T follicular helper cell (primary cell): ENCODE measurements at regions not wholly inside any gene's neighbourhood (a gene's known extent, or its start where the extent isn't known, plus 50 kb on each side); places are given as distances from the start of the nearest gene placed in this dataset.
"Not testable (repeated sequence)": the region's sequence is repeated elsewhere in the genome, so short reads cannot be mapped to it uniquely, and the experiment has no call there.

ENCODE experiments used
- DNase-seq: peaks from one replicate; pipeline ENCODE4 v3.0.0-alpha.2; 2020; ENCODE audit warnings: low read depth

DNA sequence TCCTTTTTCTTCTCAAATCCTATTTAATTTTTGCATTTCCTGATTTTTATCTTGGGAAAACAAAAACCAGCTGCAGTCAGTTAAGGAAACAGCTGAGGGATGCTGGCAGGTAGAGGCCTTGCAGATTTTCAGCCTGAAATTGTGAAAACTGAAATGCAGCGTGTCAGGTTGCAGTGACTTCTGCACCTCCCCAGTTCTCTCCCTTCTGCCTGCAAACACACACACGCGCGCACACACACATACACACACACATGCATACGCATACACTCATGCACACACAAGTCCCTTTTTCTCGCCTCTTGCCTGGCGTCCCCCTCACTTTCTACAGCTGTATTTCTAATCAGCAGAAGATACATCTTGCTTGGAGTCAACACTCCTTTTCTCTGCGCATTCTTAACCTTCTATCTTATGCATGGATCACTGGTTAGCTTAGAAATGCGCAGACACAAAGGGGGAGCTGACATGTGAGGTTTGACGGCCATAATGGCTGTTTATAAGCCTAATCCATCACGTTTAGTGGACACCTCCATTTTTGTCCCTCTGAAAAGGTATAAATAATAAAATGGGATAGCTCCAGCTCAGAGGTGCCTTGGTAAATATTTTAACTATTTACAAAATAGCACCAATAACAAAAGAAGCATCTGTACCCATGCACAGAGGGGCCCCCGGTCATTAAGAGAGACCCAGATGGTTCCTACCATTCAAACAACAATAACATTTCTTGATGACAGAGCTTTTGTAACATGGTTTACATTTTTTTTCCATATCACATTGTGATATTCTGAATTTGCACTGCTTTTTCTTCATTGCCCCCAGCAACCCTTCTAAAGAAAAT is 392.1 kb upstream of the SALL1 start:
- no peak for DNase-seq

DNA sequence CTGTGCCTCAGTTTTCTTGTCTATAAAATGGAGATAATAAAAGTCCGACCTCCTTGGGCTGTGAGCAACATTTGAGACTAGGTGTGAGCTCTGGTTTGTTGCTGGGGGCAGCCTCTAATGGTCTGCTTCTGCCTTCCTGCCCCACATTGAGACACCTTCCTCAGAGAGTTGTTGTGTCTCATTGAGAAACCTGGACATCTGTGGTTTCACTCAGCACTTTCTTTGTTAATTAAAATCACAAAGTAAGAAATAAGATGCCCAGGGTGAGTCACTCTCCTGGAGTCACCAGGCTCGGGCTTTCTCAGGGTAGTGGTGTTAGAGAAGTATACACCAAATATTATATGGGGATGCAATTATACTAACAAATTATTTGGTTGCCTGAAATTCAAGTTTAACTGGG is 389.2 kb upstream of the SALL1 start:
- DNase-seq: no peak

DNA sequence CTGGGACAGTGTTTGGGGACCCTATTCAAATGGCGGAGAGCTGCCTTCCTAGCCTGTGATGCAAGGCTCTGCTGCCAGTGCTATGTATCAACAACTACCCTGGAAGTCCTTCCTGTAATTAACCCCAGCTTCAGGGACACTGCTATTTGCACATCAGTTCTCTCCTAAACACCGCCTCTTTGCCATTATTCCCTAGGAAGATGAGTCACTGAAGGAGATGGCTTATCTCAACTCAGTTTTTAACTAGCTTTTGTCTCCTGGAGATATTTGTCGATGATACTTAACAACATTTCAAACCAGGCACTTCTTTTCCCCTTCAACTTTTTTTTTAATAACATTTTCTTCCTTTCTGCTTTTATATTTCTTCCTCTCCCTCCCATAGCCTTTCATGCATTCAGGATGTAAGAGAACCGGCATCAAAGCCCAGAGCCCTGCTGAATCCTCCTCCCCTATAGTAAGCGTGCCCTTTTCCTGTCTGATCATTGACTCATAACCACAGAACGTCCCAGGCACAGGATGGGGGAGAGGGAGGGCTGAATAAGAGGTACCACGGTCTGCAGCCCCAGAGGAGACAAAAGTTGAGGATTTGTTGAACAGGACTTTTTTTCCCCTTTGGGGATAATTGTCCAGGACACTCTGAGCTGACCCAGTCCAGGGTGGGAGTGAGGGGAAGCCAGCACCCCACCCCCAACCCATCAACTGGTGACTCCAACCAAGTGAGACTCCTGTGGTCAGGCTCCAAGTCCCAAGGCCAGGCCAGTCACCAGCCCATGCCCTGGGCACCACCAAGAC is 387.8 kb upstream of the SALL1 start:
- no peak for DNase-seq

DNA sequence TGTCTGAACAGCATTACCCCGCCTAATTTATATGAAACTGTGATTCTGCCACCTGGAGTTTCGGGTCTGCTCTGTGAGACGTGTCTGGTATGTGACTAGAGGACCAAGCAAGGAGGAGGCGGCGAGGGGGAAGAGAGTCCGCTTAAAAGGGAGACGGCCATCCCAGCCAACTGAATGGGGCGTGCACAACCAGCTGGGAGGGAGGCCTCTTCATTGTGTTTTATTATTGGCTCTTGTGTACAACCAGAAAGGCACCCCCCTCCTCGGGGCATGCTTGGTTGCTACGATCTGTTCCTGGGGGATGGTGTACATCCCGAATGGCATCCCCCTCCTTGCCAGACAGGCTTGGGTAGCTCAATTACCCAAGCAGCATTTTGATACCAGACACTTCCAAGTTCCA is 384.5 kb upstream of the SALL1 start:
- DNase-seq: no peak

DNA sequence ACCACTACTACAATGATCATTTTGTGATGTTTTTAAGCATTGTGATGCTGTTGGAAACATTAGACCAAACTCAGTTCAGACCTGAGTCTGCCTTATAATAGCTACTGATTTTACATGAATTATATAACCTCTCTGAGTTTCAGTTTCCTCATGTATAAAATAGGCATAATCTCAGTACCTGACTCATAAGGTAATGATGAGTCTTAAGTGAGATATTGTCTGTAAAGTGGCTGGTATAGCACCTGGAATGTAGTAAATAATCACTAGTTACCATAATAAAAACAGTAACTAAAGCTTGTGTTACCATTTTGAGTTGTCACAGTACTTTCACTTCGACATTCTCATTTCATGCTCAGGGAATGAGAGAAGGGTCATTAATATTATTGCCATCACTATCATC is 381.5 kb upstream of the SALL1 start:
- no peak for DNase-seq

DNA sequence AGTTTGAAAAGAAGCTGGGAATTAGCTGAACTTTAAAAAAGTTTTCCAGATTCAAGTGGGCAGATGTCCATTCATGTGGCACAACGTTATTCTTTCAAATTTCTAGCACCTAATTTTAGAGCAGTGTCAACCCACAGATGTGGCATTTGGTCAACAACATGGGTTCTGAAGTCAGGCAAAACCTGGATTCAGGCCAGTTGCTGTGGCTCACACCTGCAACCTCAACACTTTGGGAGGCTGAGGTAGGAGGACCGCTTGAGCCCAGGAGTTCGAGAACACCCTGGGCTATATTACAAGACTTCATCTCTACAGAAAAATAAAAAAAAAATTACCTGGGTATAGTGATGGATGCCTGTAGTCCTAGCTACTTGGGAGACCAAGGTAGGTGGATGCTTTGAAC is 380.2 kb upstream of the SALL1 start:
- DNase-seq: no peak

DNA sequence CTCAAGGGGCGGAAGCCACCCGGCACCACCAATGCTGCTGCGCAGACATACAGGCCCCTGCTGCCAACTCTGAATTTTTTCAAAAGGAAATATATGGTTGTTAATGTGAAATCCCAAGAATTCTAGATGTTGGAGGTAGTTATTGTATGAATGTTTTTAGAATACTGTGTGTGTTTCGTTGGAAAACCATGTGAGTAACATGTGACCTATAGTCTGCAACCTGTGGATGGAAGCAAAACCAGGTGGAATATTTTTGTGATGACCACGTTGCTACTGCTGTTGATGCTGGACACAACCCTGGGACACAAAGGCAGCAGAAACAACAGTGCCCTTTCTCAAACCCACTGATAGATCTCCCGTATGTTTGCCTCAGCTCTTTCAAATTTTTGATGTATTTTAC is 376.3 kb upstream of the SALL1 start:
- DNase-seq: no peak

DNA sequence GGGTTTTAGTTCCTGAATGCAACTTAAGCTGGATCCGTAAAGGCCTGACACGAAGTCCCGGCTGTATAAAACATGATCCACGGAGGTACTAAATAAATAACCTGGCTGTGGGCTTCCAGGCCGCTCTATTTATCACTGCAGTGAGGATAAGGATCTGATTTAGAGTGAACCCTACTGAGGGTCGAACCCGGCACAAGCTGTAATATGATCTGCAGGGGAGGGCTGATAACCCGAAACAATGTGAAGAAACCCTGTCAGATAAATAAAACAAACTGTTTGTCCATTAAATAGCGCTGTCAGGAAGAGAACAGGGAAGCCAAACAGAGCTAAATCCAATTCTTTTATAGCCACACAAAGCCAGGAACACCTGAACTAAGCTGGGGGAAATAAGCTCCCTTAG is 375.6 kb upstream of the SALL1 start:
- DNase-seq: no peak

DNA sequence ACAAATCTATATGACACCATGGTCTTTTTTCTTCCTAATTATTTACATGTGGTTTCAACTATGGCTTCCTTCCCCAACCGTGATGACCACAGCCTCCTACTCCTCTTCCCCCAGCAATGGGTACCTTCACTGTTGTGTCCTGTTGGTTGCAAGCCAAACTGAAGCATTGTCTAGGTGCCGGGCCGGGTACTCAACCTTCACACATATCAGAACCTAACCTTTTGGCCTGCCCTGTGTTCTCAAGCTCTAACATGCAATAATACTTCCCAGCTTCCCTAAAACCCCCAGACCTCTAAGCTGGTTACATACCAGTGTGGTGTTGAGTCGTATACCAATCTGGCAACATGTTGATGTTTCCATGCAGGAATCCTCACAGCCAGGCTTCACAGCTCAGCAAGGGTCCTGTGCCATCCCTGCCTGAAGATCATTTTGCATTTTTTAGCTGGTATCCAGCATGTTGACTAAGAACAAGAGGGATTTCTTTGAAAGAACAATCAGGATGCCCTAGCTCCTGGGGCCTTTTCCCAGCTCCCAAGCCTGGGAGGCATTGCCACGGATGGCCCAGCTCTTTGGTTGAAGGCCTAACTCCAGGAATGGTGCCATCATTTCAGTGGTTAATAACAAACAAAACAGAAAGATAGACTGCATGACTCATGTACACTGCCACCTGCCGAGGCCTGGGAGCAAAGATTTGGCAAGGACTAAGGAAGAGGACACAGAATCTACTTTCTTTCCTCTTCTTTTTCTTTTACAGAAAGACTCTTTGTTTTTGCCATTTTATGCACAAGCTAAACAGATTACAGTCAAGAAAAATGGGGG is 373.7 kb upstream of the SALL1 start:
- DNase-seq: no peak

DNA sequence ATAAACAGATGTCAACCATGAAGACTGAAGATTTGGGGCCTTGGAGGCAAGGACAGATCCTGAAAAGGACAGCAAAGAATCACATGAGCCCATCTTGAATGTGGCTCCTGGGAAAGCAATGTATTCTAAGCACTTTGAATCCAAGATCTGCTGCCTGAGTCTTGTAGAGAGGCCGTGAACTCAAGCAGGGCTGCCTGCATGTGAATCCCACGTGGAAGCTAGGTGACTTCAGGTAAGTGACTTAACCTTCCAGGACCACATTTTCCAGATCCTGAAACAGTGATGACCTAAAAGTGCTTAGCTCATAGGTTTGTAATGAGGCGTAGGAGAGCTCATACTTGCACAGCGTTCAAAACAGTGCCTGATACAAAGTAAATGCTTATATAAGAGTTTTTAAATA is 373.0 kb upstream of the SALL1 start:
- DNase-seq: no peak

DNA sequence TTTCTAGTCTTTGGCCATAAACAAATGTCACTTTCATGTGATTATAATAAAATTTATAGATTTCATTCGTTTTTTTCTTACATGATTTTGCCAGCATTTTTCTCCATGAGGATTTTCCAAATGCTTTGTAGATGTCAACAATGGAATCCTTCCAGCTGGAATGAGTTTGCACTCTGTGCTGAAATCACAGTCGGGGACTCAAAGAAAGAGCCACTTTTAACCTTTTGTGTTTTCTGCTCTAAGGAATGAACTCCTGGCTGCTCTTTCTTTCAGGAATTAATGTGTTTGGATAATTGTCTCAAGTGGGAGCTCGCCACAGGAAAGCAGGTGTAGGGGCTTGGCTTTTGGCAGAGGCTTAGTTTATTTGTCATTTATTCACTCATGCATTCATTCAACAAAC is 372.3 kb upstream of the SALL1 start:
- no peak for DNase-seq

DNA sequence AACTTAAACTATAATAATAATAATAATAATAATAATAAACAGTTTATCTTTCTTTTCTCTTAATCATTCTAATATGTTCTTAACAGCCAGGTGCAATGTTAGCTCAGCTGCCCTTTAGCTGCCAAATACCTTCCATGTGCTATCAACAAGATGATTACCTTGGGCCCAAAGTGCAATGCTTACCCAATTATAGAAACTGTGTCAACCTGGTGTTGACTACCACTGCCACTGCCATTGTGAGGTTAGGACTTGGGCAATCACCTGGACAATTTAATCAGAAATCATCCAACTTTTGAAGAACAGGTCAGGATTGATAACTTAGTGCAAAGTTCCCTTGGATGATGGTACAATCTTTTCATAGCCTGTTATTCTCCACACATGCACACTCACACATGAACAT is 371.8 kb upstream of the SALL1 start:
- DNase-seq: no peak

DNA sequence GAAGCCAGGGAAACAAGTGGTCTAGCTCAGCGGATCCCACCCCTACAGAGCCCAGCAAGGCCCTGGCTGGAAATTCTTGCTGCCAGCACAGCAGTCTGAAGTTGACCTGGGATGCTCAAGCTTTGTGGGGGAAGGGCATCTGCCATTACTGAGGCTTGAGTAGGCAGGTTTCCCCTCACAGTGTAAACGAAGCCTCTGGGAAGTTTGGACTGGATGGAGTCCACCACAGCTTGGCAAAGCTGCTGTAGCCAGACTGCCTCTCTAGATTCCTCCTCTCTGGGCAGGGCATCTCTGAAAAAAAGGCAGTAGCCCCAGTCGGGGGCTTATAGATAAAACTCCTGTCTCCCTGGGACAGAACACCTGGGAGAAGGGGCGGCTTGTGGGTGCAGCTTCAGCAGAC is 365.9 kb upstream of the SALL1 start:
- not testable (repeated sequence) for DNase-seq

DNA sequence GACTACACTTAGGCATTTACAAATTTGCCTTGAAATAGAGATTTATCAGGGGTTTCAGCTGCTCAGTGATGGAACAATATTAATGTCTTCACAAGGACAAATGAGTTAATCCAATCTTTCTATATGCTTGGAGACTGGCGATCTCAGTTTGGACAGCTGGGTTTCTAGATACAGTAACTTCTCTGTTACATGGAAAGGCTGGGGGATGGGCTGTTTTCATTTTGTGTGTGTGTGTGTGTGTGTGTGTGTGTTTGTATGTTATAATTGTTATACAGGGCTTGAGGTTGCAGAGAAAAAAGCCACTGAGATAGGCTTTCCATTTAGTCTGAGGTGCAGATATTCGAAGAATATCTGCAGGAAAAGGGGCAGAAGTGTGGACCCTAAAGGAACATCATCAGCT is 359.3 kb upstream of the SALL1 start:
- no peak for DNase-seq

DNA sequence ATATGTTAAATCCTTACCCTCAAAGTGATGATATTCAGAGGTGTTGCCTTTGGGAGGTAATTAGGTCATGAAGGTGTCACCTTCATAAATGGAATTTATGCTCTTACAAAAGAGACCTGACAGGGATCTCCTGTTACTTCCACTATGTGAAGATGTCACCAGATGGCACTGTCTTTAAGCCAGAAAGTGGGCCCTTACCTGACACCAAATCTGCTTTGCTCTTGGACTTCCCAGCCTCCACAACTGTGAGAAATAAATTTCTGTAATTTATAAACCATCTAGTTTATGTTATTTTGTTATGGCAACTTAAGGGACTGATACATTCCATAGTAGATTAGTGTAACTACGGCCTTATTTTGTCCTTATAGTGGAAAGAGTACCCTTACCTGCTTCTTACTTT is 358.3 kb upstream of the SALL1 start:
- no peak for DNase-seq

DNA sequence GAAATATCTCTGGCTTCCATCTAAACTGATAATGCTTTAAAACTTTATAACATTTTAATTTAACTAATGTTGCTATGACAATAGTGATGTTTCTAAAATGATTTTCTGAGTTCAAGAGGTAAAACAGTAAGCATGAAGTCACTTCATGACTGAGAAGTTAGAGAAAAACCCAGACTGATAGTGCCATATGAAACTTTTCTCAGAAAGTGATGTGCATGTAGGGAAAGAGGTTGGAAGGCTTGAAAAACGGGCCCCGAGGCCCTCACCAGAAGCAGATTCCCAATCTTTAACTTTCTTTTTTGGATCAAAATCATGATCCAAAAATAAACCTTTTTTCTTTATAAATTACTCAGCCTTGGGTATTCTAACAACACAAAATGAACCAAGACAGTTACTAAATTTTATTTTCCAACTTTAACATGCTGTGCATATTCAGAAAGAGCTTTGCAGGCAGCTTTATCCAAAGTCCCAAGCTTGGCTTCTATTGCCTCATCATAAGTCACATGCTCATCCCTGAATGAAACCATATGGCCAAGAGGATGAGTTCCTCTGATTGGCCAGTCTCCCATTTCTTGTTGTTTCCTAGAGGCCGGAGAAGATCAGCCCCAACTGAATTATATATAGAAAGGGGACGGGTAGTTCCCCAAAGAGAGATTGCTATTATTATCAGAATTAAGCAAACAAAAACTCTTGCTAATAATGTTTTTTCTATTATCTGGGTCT is 357.6 kb upstream of the SALL1 start:
- no peak for DNase-seq

DNA sequence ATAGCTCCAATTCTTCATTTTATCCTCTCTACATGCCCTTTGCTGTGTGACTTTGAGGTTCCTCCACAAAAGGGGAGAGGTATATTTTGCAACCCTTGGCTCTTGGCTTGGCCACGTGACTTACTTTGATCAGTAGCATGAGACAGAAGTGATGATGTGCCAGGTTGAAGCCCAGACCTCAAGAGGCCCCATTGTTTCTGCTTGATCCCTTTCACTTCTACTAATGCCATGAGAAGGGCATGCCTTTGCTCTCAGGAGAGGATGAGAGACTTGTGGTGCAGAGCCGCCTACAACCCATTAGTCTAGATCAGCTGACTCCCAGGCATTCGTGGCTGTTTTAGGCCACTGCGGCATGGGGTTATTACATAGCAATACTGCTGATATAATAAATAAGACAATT is 356.2 kb upstream of the SALL1 start:
- no peak for DNase-seq

DNA sequence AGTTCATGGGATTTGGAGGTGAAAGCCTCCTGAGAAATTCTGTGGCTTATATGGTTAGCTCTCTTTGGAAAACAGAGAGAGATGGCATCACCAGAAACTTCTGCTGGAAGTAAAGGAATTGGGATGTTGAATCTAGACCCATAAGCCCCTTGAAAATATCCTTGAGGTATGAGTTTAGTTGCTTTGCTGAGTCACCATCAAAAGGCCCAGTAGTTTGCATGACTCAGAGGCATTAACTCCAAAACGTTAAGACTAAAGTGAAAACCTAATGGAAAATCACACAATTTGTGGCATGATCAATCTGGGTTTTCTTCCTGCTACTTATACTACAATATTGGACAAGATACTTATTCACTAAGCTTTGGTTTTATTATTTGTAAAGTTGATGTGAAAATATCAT is 349.2 kb upstream of the SALL1 start:
- DNase-seq: no peak

DNA sequence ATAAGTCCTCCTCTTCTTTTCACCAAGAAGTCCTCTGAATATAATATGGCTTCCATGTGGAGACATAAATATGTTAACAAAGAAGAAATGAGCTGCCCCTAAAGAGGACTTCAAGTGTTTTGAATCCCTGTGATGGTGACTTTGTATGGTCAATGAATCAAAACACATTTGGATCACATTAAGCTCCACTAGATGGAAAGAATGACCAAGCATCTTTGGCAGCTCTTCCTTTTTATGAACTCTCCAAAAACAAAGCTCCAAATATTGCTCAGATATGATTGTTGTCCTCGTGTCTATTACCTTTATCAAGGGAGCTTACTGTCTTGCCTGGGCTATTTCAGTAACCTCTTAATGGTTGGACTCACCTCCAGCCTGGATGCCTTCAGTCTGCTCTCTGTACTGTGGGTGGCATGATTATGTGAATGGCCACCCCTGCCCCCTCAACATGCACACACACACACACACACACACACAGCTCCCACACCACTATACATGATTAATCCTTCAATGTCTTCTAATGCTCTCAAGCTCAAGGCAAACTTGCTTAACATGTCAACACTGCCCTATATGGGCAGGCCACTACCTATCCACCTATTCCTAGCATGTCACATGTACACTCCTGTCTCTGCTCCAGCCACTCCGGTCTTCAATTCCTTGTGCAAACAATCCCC is 346.6 kb upstream of the SALL1 start:
- DNase-seq: no peak

DNA sequence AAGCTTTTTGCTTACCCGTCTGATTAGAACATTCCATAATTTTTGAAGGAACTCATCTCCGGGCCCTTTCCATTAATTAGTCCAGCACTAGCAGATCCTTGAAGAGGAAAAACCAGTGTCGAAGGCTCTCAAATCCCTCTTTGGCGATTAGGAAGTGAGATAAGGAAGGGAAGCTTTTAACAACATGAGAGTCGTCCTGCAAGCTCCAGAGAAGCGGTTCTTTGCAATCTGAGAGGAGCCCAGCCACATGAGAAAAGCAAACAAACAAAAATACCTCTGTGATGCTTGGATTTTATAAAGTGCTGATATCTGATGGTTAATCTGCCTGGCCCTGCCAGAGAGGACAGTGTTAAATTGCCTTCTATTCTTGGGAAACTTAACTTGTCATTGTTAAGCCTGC is 339.8 kb upstream of the SALL1 start:
- no peak for DNase-seq

DNA sequence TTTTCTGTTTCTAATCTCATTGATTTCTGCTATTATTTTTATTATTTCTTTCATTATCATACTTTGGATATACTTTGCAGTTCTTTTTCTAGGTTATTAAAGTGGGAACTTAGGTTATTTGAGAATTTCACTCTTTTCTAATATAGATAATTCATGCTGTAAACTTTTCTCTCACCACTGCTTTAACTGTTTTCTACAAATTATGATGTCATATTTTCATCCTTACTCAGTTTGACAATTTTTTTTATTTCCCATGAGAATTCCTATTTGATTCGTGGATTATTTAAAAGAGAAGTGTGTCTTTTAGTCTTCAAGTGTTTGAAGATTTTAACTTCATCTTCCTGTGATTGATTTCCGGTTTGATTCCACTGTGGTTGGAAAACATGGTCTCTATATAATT is 336.8 kb upstream of the SALL1 start:
- no peak for DNase-seq
